HepG2 (cell line): ENCODE measurements at regions not wholly inside any gene's neighbourhood (a gene's known extent, or its start where the extent isn't known, plus 50 kb on each side); places are given as distances from the start of the nearest gene placed in this dataset.

Experiments used
- ATAC-seq: fragments of 200-7000 bp; cut with Tn5 transposase; 3 replicates; pipeline ENCODE4 v1.9.1; 2020; ENCODE audit warnings: mild to moderate bottlenecking, moderate library complexity
- BruUV-seq: library from RNA; stranded (reverse); fragments of 400-500 nt; replicated peaks from 2 replicates; lab custom pipeline; 2021; lab: Mats Ljungman, UMichigan
- CTCF ChIA-PET: fragments of 300-600 bp; formaldehyde crosslinking; extraction: SDS; loops from one replicate; lab custom pipeline; 2021; ENCODE audit warnings: low total read pairs, inconsistent platforms, low intra/inter-chr PET ratio; lab: Yijun Ruan, JAX
- POLR2A ChIA-PET: fragments of 350-600 bp; sonication (Branson Sonifier 250); formaldehyde crosslinking; loops from one replicate; lab custom pipeline; 2020; ENCODE audit warnings: antibody characterized with exemption, inconsistent platforms; lab: Yijun Ruan, JAX
- DNase-seq: peaks from one replicate; pipeline ENCODE4 v3.0.0-alpha.2; 2015; ENCODE audit warnings: low spot score
- FAIRE-seq: peaks from 3 replicates; lab custom pipeline; 2011; peaks lifted over from hg19 to GRCh38; lab: Jason Lieb, UNC
- H2AFZ ChIP-seq: one replicate; pipeline ENCODE4 v1.6.1; 2011; ENCODE audit warnings: low read length, inconsistent platforms
- H3K27ac ChIP-seq: fragments of 300-600 bp; 3 replicates; pipeline ENCODE4 v1.8.0; 2011; ENCODE audit warnings: mixed run types, mild to moderate bottlenecking, mixed read lengths, low read length, inconsistent platforms; ENCODE audit not compliant: insufficient read depth; ENCODE audit errors: extremely low read length
- H3K27me3 ChIP-seq, 2 experiments: fragments of 200-600 bp in 1 of 2; 2 replicates in 1 of 2; 3 replicates in 1 of 2; pipeline versions ENCODE4 v1.6.0 to v1.8.0; 2011; ENCODE audit warnings: low read length in 2 of 2, mild to moderate bottlenecking in 2 of 2, moderate library complexity in 2 of 2, inconsistent platforms in 1 of 2; ENCODE audit not compliant: insufficient read depth in 2 of 2, control insufficient read depth in 1 of 2
- H3K36me3 ChIP-seq, 2 experiments: fragments of 200-600 bp in 1 of 2; replicated peaks in 1 of 2; 2 replicates in 1 of 2; 3 replicates in 1 of 2; pipeline versions ENCODE4 v1.5.1 to v1.8.0; 2011; ENCODE audit warnings: low read length in 2 of 2, inconsistent platforms in 1 of 2; ENCODE audit not compliant: insufficient read depth in 2 of 2, control insufficient read depth in 1 of 2
- H3K4me1 ChIP-seq: 2 replicates; pipeline ENCODE4 v1.5.1; 2012; ENCODE audit warnings: low read length, inconsistent platforms; ENCODE audit not compliant: insufficient read depth
- H3K4me2 ChIP-seq: 2 replicates; pipeline ENCODE4 v1.6.0; 2011; ENCODE audit warnings: low read depth, low read length, inconsistent platforms
- H3K4me3 ChIP-seq, 3 experiments: fragments of 200-600 bp in 1 of 3; sonication (generic), shearing (Covaris generic) in 1 of 3; replicated peaks in 1 of 3; 2 replicates each; pipeline ENCODE4 v1.5.1; 2011 to 2016; ENCODE audit warnings: low read length in 3 of 3, inconsistent platforms in 2 of 3, low read depth in 2 of 3, mild to moderate bottlenecking in 2 of 3, control low read depth in 1 of 3, mixed read lengths in 1 of 3; ENCODE audit not compliant: insufficient read depth in 1 of 3
- H3K79me2 ChIP-seq: one replicate; pipeline ENCODE4 v1.6.1; 2011; ENCODE audit warnings: low read length, inconsistent platforms; ENCODE audit not compliant: insufficient read depth
- H3K9ac ChIP-seq: 2 replicates; pipeline ENCODE4 v1.6.0; 2011; ENCODE audit warnings: mild to moderate bottlenecking, low read depth, low read length, inconsistent platforms; ENCODE audit not compliant: insufficient read depth
- H3K9me3 ChIP-seq: 2 replicates; pipeline ENCODE4 v1.5.1; 2012; ENCODE audit warnings: mild to moderate bottlenecking, low read length
- H4K20me1 ChIP-seq: 2 replicates; pipeline ENCODE4 v1.6.0; 2011; ENCODE audit warnings: inconsistent platforms, mild to moderate bottlenecking, low read length, moderate library complexity; ENCODE audit not compliant: insufficient read depth
- ATF1 ChIP-seq: IDR thresholded peaks from 2 replicates; pipeline ENCODE4 v1.6.1; 2016; ENCODE audit warnings: mild to moderate bottlenecking, control low read depth
- CSRNP1 ChIP-seq: sonication (generic); formaldehyde crosslinking; IDR thresholded peaks from 2 replicates; pipeline ENCODE4 v1.8.1; 2023; ENCODE audit warnings: mild to moderate bottlenecking, missing genetic modification reagents
- EED ChIP-seq: sonication (generic); formaldehyde crosslinking; IDR thresholded peaks from 2 replicates; pipeline ENCODE4 v1.5.0; 2020; ENCODE audit warnings: mild to moderate bottlenecking, missing genetic modification reagents
- HDAC6 ChIP-seq: fragments of 200-600 bp; sonication (generic); IDR thresholded peaks from 2 replicates; pipeline ENCODE4 v1.7.0; 2017; ENCODE audit warnings: mild to moderate bottlenecking, antibody characterized with exemption, low read length, low read depth
- NFIB ChIP-seq: sonication (generic); formaldehyde crosslinking; IDR thresholded peaks from 2 replicates; pipeline ENCODE4 v1.9.0; 2021; ENCODE audit warnings: missing genetic modification reagents, mild to moderate bottlenecking, borderline replicate concordance
- NR2F1 ChIP-seq, 2 experiments: fragments of 450-650 bp in 1 of 2; formaldehyde crosslinking in 1 of 2; IDR thresholded peaks; 2 replicates each; pipeline versions ENCODE4 v1.5.0 to v1.6.1; 2016 to 2020; ENCODE audit warnings: mild to moderate bottlenecking in 1 of 2, missing compliant biosample characterization in 1 of 2, missing genetic modification reagents in 1 of 2, moderate library complexity in 1 of 2
- SRSF4 ChIP-seq: fragments of 200-400 bp; formaldehyde crosslinking; IDR thresholded peaks from one replicate; pipeline ENCODE4 v1.6.1; 2018; ENCODE audit warnings: mild to moderate bottlenecking, low read depth, low read length, moderate library complexity; ENCODE audit not compliant: poor library complexity, severe bottlenecking
- STAT6 ChIP-seq: sonication (generic); formaldehyde crosslinking; IDR thresholded peaks from 2 replicates; pipeline ENCODE4 v1.4.0; 2020; ENCODE audit warnings: missing genetic modification reagents, mild to moderate bottlenecking, borderline replicate concordance
- TEAD2 ChIP-seq: sonication (generic); formaldehyde crosslinking; IDR thresholded peaks from 2 replicates; pipeline ENCODE4 v1.9.0; 2021; ENCODE audit warnings: missing genetic modification reagents
- ZNF510 ChIP-seq: sonication (generic); formaldehyde crosslinking; IDR thresholded peaks from 2 replicates; pipeline ENCODE4 v1.4.0; 2020; ENCODE audit warnings: low read depth, mild to moderate bottlenecking, missing genetic modification reagents
- WGBS: methylation state at CpG from one replicate; pipeline ENCODE4 v1.1.6; 2017; ENCODE audit warnings: low lambda C conversion rate; 5-methylcytosine and 5-hydroxymethylcytosine counted together
- in situ Hi-C: cut with HindIII; loops from 2 replicates; pipeline ENCODE4 v1.10.0; 2017; ENCODE audit warnings: low pct_unique_long_range_greater_than_20kb; ENCODE audit not compliant: extremely low pct_ligation_motif_present
- intact Hi-C: fragments of 100-400 bp; cut with micrococcal nuclease; formaldehyde crosslinking; loops from one replicate; pipeline ENCODE4 v1.10.0; 2022; ENCODE audit not compliant: unreplicated experiment
- TF ChIP-seq, protein P1 (sequence below): sonication (generic); formaldehyde crosslinking; IDR thresholded peaks from 2 replicates; pipeline ENCODE4 v1.9.0; 2022; ENCODE audit warnings: low read depth, missing genetic modification reagents
- TF ChIP-seq, protein P2 (sequence below): sonication (generic); formaldehyde crosslinking; IDR thresholded peaks from 2 replicates; pipeline ENCODE4 v1.4.0; 2020; ENCODE audit warnings: missing genetic modification reagents

DNA sequence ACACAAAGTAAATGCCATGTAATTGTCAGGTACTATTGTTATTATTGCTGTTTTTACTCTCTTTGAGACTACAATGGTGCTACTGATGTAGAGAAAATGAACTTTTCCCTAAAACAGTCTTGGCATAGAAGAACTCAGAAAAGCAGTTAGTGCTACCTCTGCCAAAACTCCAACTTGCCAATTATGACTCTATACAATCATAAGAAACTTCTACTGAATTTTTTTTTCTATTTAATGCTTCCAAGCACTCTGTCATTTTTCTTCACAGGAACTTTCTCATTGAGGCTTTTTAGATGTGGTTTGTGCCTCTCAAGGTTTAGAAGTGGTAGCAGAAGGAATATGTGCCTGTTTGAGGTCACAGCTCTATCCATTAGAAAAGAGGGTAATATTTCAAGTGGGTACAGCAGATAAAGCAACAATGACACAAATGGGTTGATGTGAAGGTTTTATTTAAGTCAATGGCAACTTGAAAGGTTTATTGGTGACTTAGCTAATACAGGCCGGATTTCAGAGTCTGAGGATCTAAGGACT is 64.0 kb upstream of the FERD3L start (continued):
- no peak for TF ChIP-seq NFIB (CRISPR knock-in tag)

DNA sequence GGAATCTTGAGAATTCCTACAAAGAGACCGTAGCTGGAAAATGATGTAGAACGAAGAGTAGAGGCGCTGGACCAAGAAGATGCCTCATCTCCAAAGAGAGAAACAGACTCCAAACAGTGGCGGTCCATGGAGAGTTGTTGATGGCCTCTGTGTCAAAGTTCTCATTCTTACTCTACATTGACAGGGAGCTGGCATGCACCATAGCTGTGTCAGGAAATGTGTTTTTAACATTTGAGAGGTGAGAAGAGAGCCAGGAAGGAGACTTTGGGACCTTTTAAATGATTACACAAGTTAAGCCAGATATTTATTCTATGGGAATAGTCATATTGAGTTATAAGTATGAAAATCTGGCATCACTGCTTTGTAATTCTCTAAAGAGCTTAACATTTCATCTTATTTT is 61.5 kb upstream of the FERD3L start:
- no peak for FAIRE-seq
- Histone ChIP-seq H3K79me2 (no peaks in the 10 kb centered on the region), H3K36me3 (no peaks in the 10 kb centered on the region), H4K20me1 (no peaks in the 10 kb centered on the region), H3K27me3 (no peaks in the 10 kb centered on the region), H3K4me2 (no peak overlapping the region), H3K4me3 (no peak overlapping the region), H3K27ac (no peak overlapping the region), H3K4me1 (no peaks in the 10 kb centered on the region), H2AFZ (no peak overlapping the region), H3K9ac (no peak overlapping the region), H3K9me3 (peaks cover 58% of the 10 kb centered on the region)
- no peak for ATAC-seq
- POLR2A ChIA-PET: no interaction called here
- CTCF ChIA-PET: no interaction called here
- DNase-seq: no peak
- no TSS peak for BruUV-seq
- 1% methylated on average over 4 of the region's 4 CpGs for WGBS
- intact Hi-C loops (no loop called here), in situ Hi-C loops (no loop called here)
- TF ChIP-seq STAT6 (no peak), CSRNP1 (no peak), HDAC6 (no peak), NR2F1 (CRISPR knock-in tag; IDR thresholded peaks at IDR 0.05) (no peak), SRSF4 (no peak), ZNF510 (CRISPR knock-in tag) (no peak), ATF1 (CRISPR knock-in tag) (no peak), EED (no peak), TEAD2 (CRISPR knock-in tag) (no peak)
- TF ChIP-seq, protein P1, sequence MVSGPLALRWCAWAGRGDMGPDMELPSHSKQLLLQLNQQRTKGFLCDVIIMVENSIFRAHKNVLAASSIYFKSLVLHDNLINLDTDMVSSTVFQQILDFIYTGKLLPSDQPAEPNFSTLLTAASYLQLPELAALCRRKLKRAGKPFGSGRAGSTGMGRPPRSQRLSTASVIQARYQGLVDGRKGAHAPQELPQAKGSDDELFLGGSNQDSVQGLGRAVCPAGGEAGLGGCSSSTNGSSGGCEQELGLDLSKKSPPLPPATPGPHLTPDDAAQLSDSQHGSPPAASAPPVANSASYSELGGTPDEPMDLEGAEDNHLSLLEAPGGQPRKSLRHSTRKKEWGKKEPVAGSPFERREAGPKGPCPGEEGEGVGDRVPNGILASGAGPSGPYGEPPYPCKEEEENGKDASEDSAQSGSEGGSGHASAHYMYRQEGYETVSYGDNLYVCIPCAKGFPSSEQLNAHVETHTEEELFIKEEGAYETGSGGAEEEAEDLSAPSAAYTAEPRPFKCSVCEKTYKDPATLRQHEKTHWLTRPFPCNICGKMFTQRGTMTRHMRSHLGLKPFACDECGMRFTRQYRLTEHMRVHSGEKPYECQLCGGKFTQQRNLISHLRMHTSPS (CRISPR knock-in tag): no peak
- TF ChIP-seq, protein P2, sequence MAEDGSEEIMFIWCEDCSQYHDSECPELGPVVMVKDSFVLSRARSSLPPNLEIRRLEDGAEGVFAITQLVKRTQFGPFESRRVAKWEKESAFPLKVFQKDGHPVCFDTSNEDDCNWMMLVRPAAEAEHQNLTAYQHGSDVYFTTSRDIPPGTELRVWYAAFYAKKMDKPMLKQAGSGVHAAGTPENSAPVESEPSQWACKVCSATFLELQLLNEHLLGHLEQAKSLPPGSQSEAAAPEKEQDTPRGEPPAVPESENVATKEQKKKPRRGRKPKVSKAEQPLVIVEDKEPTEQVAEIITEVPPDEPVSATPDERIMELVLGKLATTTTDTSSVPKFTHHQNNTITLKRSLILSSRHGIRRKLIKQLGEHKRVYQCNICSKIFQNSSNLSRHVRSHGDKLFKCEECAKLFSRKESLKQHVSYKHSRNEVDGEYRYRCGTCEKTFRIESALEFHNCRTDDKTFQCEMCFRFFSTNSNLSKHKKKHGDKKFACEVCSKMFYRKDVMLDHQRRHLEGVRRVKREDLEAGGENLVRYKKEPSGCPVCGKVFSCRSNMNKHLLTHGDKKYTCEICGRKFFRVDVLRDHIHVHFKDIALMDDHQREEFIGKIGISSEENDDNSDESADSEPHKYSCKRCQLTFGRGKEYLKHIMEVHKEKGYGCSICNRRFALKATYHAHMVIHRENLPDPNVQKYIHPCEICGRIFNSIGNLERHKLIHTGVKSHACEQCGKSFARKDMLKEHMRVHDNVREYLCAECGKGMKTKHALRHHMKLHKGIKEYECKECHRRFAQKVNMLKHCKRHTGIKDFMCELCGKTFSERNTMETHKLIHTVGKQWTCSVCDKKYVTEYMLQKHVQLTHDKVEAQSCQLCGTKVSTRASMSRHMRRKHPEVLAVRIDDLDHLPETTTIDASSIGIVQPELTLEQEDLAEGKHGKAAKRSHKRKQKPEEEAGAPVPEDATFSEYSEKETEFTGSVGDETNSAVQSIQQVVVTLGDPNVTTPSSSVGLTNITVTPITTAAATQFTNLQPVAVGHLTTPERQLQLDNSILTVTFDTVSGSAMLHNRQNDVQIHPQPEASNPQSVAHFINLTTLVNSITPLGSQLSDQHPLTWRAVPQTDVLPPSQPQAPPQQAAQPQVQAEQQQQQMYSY (CRISPR knock-in tag): no peak
